Posterior vena cava (tissue), 2 donors: ENCODE measurements at regions not wholly inside any gene's neighbourhood (a gene's known extent, or its start where the extent isn't known, plus 50 kb on each side); places are given as distances from the start of the nearest gene placed in this dataset.
"Not testable (repeated sequence)": the region's sequence is repeated elsewhere in the genome, so short reads cannot be mapped to it uniquely, and the experiment has no call there.

Source experiments
- DNase-seq: peaks from one replicate; pipeline ENCODE4 v3.0.0-alpha.2; 2020; ENCODE audit warnings: low spot score
- intact Hi-C, 2 donors: fragments of 100-400 bp; cut with DNase I; formaldehyde crosslinking; loops; one replicate each; pipeline versions ENCODE4 v1.14.1 to v1.14.2; 2022 to 2023
- donor health status: DM: yes; HTN: yes; CAD: no.
- donor health status: DM: yes; HTN: yes; CAD: no.

- DNase-seq = no peak
- intact Hi-C loops = no loop called here
Measured at GRCh38 chr7:69440976-69441375, 157.3 kb upstream of the AUTS2 start.

- no peak for DNase-seq
- intact Hi-C loops = no loop called here
Measured at GRCh38 chr7:69443136-69443535, 155.1 kb upstream of the AUTS2 start.

GRCh38 chr7:69445541-69445940, 152.7 kb upstream of the AUTS2 start:
- intact Hi-C loops = no loop called here
- DNase-seq = no peak

GRCh38 chr7:69446213-69446612, 152.1 kb upstream of the AUTS2 start:
- intact Hi-C loops, DNase-seq: not testable (repeated sequence)

- intact Hi-C loops = no loop called here
Measured at GRCh38 chr7:69448071-69448470, 150.2 kb upstream of the AUTS2 start.

GRCh38 chr7:69450456-69450855, 147.8 kb upstream of the AUTS2 start:
- DNase-seq = no peak
- intact Hi-C loops = no loop called here

More at GRCh38 chr7:69448071-69448470, 150.2 kb upstream of the AUTS2 start:
- no peak for DNase-seq

GRCh38 chr7:69451715-69452114, 146.6 kb upstream of the AUTS2 start:
- intact Hi-C loops = no loop called here
- no peak for DNase-seq

GRCh38 chr7:69452797-69453196, 145.5 kb upstream of the AUTS2 start:
- no peak for DNase-seq
- intact Hi-C loops = no loop called here

GRCh38 chr7:69457595-69458504, 140.4 kb upstream of the AUTS2 start:
- intact Hi-C loops = no loop called here
- DNase-seq = no peak

GRCh38 chr7:69464035-69464434, 134.2 kb upstream of the AUTS2 start:
- no peak for DNase-seq
- intact Hi-C loops = no loop called here

- DNase-seq = no peak
- intact Hi-C loops = no loop called here
Measured at GRCh38 chr7:69465262-69465661, 133.0 kb upstream of the AUTS2 start.

- no peak for DNase-seq
- intact Hi-C loops = no loop called here
Measured at GRCh38 chr7:69467826-69468225, 130.4 kb upstream of the AUTS2 start.

- intact Hi-C loops = no loop called here
- DNase-seq = no peak
Measured at GRCh38 chr7:69476416-69476815, 121.9 kb upstream of the AUTS2 start.

- intact Hi-C loops = no loop called here
- DNase-seq = no peak
Measured at GRCh38 chr7:69482676-69483075, 115.6 kb upstream of the AUTS2 start.

GRCh38 chr7:69489533-69489932, 108.7 kb upstream of the AUTS2 start:
- intact Hi-C loops = no loop called here
- no peak for DNase-seq

GRCh38 chr7:69498671-69499070, 99.6 kb upstream of the AUTS2 start:
- intact Hi-C loops = no loop called here
- DNase-seq = no peak

- intact Hi-C loops = no loop called here
- DNase-seq = no peak
Measured at GRCh38 chr7:69502358-69502757, 95.9 kb upstream of the AUTS2 start.

- no peak for DNase-seq
- intact Hi-C loops = no loop called here
Measured at GRCh38 chr7:69504733-69505420, 93.4 kb upstream of the AUTS2 start.

GRCh38 chr7:69508736-69509135, 89.5 kb upstream of the AUTS2 start:
- intact Hi-C loops = no loop called here
- DNase-seq = no peak

GRCh38 chr7:69510114-69510513, 88.2 kb upstream of the AUTS2 start:
- intact Hi-C loops = no loop called here
- DNase-seq = no peak
